H1 (cell line): ENCODE measurements at regions not wholly inside any gene's neighbourhood (a gene's known extent, or its start where the extent isn't known, plus 50 kb on each side); places are given as distances from the start of the nearest gene placed in this dataset.

Source experiments
- CTCF ChIA-PET: fragments of 300-600 bp; sonication (Branson Sonifier 250); formaldehyde crosslinking; loops from one replicate; lab custom pipeline; 2021; ENCODE audit not compliant: partially characterized antibody; lab: Charles Lee
- POLR2A ChIA-PET: fragments of 300-600 bp; sonication (Branson Sonifier 250); formaldehyde crosslinking; loops from one replicate; lab custom pipeline; 2021; ENCODE audit warnings: inconsistent platforms; ENCODE audit not compliant: partially characterized antibody; lab: Charles Lee
- DNase-seq, 2 experiments: peaks; one replicate each; pipeline versions ENCODE4 v3.0.0 to v3.0.0-alpha.2; 2010 to 2022; ENCODE audit warnings: low spot score in 2 of 2, low read depth in 1 of 2, mixed read lengths in 1 of 2
- FAIRE-seq: peaks from 2 replicates; lab custom pipeline; 2011; peaks lifted over from hg19 to GRCh38; lab: Jason Lieb, UNC
- H2AFZ ChIP-seq: 2 replicates; pipeline ENCODE4 v1.8.1; 2012; ENCODE audit warnings: low read length, inconsistent platforms
- H2AK5ac ChIP-seq: 2 replicates; pipeline ENCODE4 v1.6.1; 2013; ENCODE audit warnings: low read depth, low read length
- H2BK120ac ChIP-seq: replicated peaks from 2 replicates; pipeline ENCODE3; 2013; ENCODE audit warnings: low read depth, low read length, inconsistent platforms
- H2BK12ac ChIP-seq: 2 replicates; pipeline ENCODE4 v1.6.1; 2013; ENCODE audit warnings: low read depth, low read length
- H2BK15ac ChIP-seq: 2 replicates; pipeline ENCODE4 v1.6.1; 2013; ENCODE audit warnings: low read length
- H2BK20ac ChIP-seq: 2 replicates; pipeline ENCODE4 v1.6.1; 2013; ENCODE audit warnings: low read length
- H2BK5ac ChIP-seq: 2 replicates; pipeline ENCODE4 v1.6.1; 2013; ENCODE audit warnings: low read depth, low read length
- H3K14ac ChIP-seq: 2 replicates; pipeline ENCODE4 v1.6.1; 2013; ENCODE audit warnings: inconsistent platforms; ENCODE audit not compliant: insufficient read length
- H3K18ac ChIP-seq: 2 replicates; pipeline ENCODE4 v1.6.1; 2013; ENCODE audit warnings: low read length; ENCODE audit errors: extremely low read depth
- H3K23ac ChIP-seq: 2 replicates; pipeline ENCODE4 v1.6.1; 2013; ENCODE audit warnings: inconsistent platforms; ENCODE audit not compliant: insufficient read length
- H3K23me2 ChIP-seq: 2 replicates; pipeline ENCODE4 v1.6.1; 2013; ENCODE audit warnings: low read depth, low read length
- H3K27ac ChIP-seq: 2 replicates; pipeline ENCODE4 v1.6.1; 2011; ENCODE audit warnings: low read depth, low read length, inconsistent platforms
- H3K27me3 ChIP-seq, 4 experiments: replicated peaks in 1 of 4; 1 replicate in 1 of 4; 2 replicates in 3 of 4; pipeline versions ENCODE4 v1.6.1 to v1.8.1; 2011 to 2013; ENCODE audit warnings: low read length in 3 of 4, mild to moderate bottlenecking in 3 of 4, inconsistent platforms in 2 of 4, mixed read lengths in 2 of 4, moderate library complexity in 1 of 4; ENCODE audit not compliant: control insufficient read depth in 3 of 4, insufficient read depth in 3 of 4; ENCODE audit errors: extremely low read depth in 1 of 4
- H3K36me3 ChIP-seq, 4 experiments: 2 replicates each; pipeline versions ENCODE4 v1.6.1 to v1.8.1; 2011 to 2013; ENCODE audit warnings: mild to moderate bottlenecking in 4 of 4, low read length in 3 of 4, moderate library complexity in 2 of 4, control low read depth in 1 of 4, inconsistent platforms in 1 of 4; ENCODE audit not compliant: insufficient read depth in 4 of 4, control insufficient read depth in 2 of 4
- H3K4ac ChIP-seq: replicated peaks from 2 replicates; pipeline ENCODE3; 2013; ENCODE audit warnings: low read length, low read depth, mixed read lengths, inconsistent platforms; ENCODE audit not compliant: insufficient read length
- H3K4me1 ChIP-seq, 4 experiments: replicated peaks in 1 of 4; 1 replicate in 1 of 4; 2 replicates in 3 of 4; pipeline versions ENCODE4 v1.6.1 to v1.8.1; 2011 to 2013; ENCODE audit warnings: low read length in 3 of 4, inconsistent platforms in 2 of 4, mixed read lengths in 1 of 4; ENCODE audit not compliant: insufficient read depth in 4 of 4, control insufficient read depth in 3 of 4
- H3K4me2 ChIP-seq, 2 experiments: 2 replicates each; pipeline versions ENCODE4 v1.6.1 to v1.8.1; 2011 to 2013; ENCODE audit warnings: low read depth in 2 of 2, low read length in 2 of 2, control low read depth in 1 of 2, inconsistent platforms in 1 of 2, mild to moderate bottlenecking in 1 of 2; ENCODE audit not compliant: insufficient read depth in 1 of 2
- H3K4me3 ChIP-seq, 4 experiments: fragments of 200-600, 300-600 bp in 1 of 4; sonication (generic), shearing (Covaris generic), sonication (Bioruptor Twin) in 1 of 4; 2 replicates each; pipeline versions ENCODE4 v1.5.1 to v1.8.1; 2011 to 2016; ENCODE audit warnings: low read length in 4 of 4, low read depth in 3 of 4, control low read depth in 2 of 4, inconsistent platforms in 2 of 4, mild to moderate bottlenecking in 2 of 4, mixed read lengths in 1 of 4, moderate library complexity in 1 of 4; ENCODE audit not compliant: insufficient read depth in 2 of 4; ENCODE audit errors: extremely low read depth in 1 of 4
- H3K56ac ChIP-seq: replicated peaks from 2 replicates; pipeline ENCODE3; 2013; ENCODE audit warnings: low read depth, mild to moderate bottlenecking, mixed read lengths, low read length, inconsistent platforms; ENCODE audit not compliant: insufficient read length
- H3K79me1 ChIP-seq: 2 replicates; pipeline ENCODE4 v1.6.1; 2013; ENCODE audit warnings: low read depth, low read length, control low read depth
- H3K79me2 ChIP-seq, 2 experiments: 2 replicates each; pipeline versions ENCODE4 v1.6.1 to v1.8.1; 2012 to 2013; ENCODE audit warnings: low read length in 2 of 2, mild to moderate bottlenecking in 2 of 2, inconsistent platforms in 1 of 2; ENCODE audit not compliant: insufficient read depth in 2 of 2, control insufficient read depth in 1 of 2
- H3K9ac ChIP-seq, 4 experiments: replicated peaks in 1 of 4; 1 replicate in 1 of 4; 2 replicates in 3 of 4; pipeline versions ENCODE4 v1.6.1 to v1.8.1; 2011 to 2013; ENCODE audit warnings: low read depth in 3 of 4, low read length in 3 of 4, control low read depth in 2 of 4, mild to moderate bottlenecking in 2 of 4, moderate library complexity in 2 of 4, inconsistent platforms in 1 of 4; ENCODE audit errors: extremely low read depth in 1 of 4
- H3K9me3 ChIP-seq, 2 experiments: 2 replicates each; pipeline versions ENCODE4 v1.6.1 to v1.8.1; 2012 to 2013; ENCODE audit warnings: mild to moderate bottlenecking in 2 of 2, moderate library complexity in 2 of 2, control low read depth in 1 of 2, inconsistent platforms in 1 of 2, low read depth in 1 of 2, low read length in 1 of 2, mixed read lengths in 1 of 2; ENCODE audit not compliant: insufficient read depth in 2 of 2
- H4K20me1 ChIP-seq, 2 experiments: replicated peaks in 1 of 2; 2 replicates each; pipeline versions ENCODE3 to v1.8.1; 2011 to 2013; ENCODE audit warnings: inconsistent platforms in 2 of 2, low read length in 2 of 2, mild to moderate bottlenecking in 1 of 2; ENCODE audit not compliant: insufficient read depth in 2 of 2, control insufficient read depth in 1 of 2
- H4K5ac ChIP-seq: 2 replicates; pipeline ENCODE4 v1.6.1; 2013; ENCODE audit warnings: low read length, low read depth, mixed read lengths, inconsistent platforms; ENCODE audit not compliant: insufficient read length
- H4K8ac ChIP-seq: 2 replicates; pipeline ENCODE4 v1.8.0; 2013; ENCODE audit warnings: mild to moderate bottlenecking, moderate library complexity, low read length, inconsistent platforms; ENCODE audit not compliant: insufficient read depth; ENCODE audit errors: extremely low read depth
- H4K91ac ChIP-seq: replicated peaks from 2 replicates; pipeline ENCODE3; 2013; ENCODE audit warnings: low read length, mixed read lengths, inconsistent platforms; ENCODE audit not compliant: insufficient read length
- MAFK ChIP-seq: IDR thresholded peaks from 2 replicates; pipeline ENCODE4 v1.6.1; 2012; ENCODE audit warnings: low read depth, mild to moderate bottlenecking, improper control_type of control experiment, low read length
- NANOG ChIP-seq: IDR thresholded peaks from 2 replicates; pipeline ENCODE4 v1.6.1; 2011; ENCODE audit warnings: low read length, low read depth, mild to moderate bottlenecking, inconsistent platforms; ENCODE audit not compliant: insufficient read depth, poor library complexity, severe bottlenecking
- RBBP5 ChIP-seq: IDR thresholded peaks from 2 replicates; pipeline ENCODE4 v1.7.1; 2012; ENCODE audit warnings: low read depth, mild to moderate bottlenecking, inconsistent platforms, low read length, moderate library complexity, borderline replicate concordance
- RXRA ChIP-seq: IDR thresholded peaks from 2 replicates; pipeline ENCODE4 v1.6.1; 2011; ENCODE audit warnings: low read depth, mild to moderate bottlenecking, low read length, moderate library complexity; ENCODE audit not compliant: insufficient read depth
- WGBS, 2 experiments: shearing (Covaris generic) in 1 of 2; methylation state at CpG; one replicate each; pipeline versions ENCODE4 v1.1.6 to v1.1.7; 2013 to 2015; ENCODE audit warnings: low lambda C conversion rate in 2 of 2, mixed read lengths in 2 of 2, inconsistent platforms in 1 of 2, low coverage in 1 of 2, missing lambda C conversion rate in 1 of 2; ENCODE audit not compliant: insufficient replicate concordance in 2 of 2, insufficient coverage in 1 of 2, insufficient read length in 1 of 2; ENCODE audit errors: extremely low coverage in 1 of 2, missing lambda C conversion rate in 1 of 2; 5-methylcytosine and 5-hydroxymethylcytosine counted together

DNA sequence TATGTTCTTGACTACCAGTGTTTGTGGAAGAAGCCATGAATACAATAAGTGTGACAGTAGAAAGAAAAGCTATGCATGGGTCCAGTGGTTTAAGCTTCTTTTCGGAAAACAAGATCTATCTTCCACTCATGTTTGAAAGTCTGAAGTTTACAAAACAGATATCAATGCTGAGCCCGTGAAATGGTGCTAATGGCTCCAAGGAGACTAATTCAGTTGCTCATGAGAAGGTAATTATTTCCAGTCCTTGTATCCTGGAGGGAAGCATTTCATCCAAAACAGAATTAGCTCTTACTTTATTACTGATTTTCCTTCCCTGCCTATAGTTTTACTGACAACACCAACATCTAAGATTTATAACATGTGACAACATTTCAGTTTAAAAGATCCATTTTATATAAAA, 1364.9 kb downstream of the PCDH9 start:
- DNase-seq (no peak), FAIRE-seq (no peak)
- Histone ChIP-seq H2BK20ac (no peak overlapping the region), H2BK12ac (no peak overlapping the region), H3K79me2 (no peaks in the 10 kb centered on the region), H3K9ac (no peak overlapping the region), H3K27ac (no peak overlapping the region), H4K5ac (no peak overlapping the region), H2AK5ac (no peak overlapping the region), H3K4me1 (no peaks in the 10 kb centered on the region), H3K27me3 (no peaks in the 10 kb centered on the region), H3K4me3 (no peak overlapping the region), H3K4ac (no peak overlapping the region), H4K20me1 (no peaks in the 10 kb centered on the region), H3K4me2 (no peak overlapping the region), H4K91ac (no peak overlapping the region), H2AFZ (no peak overlapping the region), H3K18ac (no peak overlapping the region), H2BK5ac (no peak overlapping the region), H3K56ac (no peak overlapping the region), H3K23ac (no peak overlapping the region), H3K36me3 (no peaks in the 10 kb centered on the region), H3K79me1 (no peaks in the 10 kb centered on the region), H3K23me2 (no peaks in the 10 kb centered on the region), H3K14ac (no peak overlapping the region), H2BK15ac (no peak overlapping the region), H3K9me3 (no peaks in the 10 kb centered on the region), H2BK120ac (no peak overlapping the region), H4K8ac (no peak overlapping the region)
- TF ChIP-seq NANOG (no peak), RXRA (no peak), MAFK (no peak), RBBP5 (no peak)
- CTCF ChIA-PET = no interaction called here
- 97% methylated on average over 2 of the region's 2 CpGs; no CpG with 5 or more reads in 1 of the 2 experiments for WGBS, 2 experiments
- POLR2A ChIA-PET = interaction anchor here (0.6 kb wide), 1 partner anchor 487 kb away, joined by 3 read pairs; no protein-coding TSS in a partner anchor
